ENCODE measurements at regions not wholly inside any gene's neighbourhood (a gene's known extent, or its start where the extent isn't known, plus 50 kb on each side); places are given as distances from the start of the nearest gene placed in this dataset.

DNA sequence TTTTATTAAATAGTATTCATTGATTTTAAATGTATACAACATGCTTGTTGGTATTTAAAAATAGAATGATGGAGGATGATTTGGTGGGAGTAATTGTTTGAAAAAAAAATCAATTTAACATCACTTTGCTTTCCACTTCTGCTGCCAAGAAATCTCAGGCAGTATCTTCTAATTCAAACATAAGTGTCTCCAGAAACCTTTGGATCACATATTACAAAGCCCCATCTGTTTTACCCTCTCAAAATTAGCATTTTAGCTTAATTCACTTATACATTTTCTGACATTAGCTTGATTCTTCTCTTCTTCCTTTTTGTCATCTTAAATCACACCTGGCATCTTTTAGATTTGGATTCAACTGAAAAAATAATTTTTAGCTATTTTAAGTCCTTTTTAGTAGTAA is 72.9 kb upstream of the KMT2C start:
- H3K9me3 Mint-ChIP-seq: no peaks in the 10 kb centered on the region
- no peak overlapping the region for H3K27ac Mint-ChIP-seq
- Histone ChIP-seq H3K4me1 (ENCODE audit: control insufficient read depth, insufficient read depth, low read length) (peaks cover 10% of the 10 kb centered on the region), H3K27ac (ENCODE audit: low read length) (no peak overlapping the region), H3K27me3 (ENCODE audit: control insufficient read depth, insufficient read depth, low read length) (no peaks in the 10 kb centered on the region), H3K4me3 (ENCODE audit: low read length) (no peak overlapping the region), H3K9me3 (ENCODE audit: control insufficient read depth, insufficient read depth, low read length) (no peaks in the 10 kb centered on the region), H3K36me3 (ENCODE audit: control insufficient read depth, insufficient read depth, low read length) (no peaks in the 10 kb centered on the region)
- H3K36me3 Mint-ChIP-seq: no peaks in the 10 kb centered on the region
- no peak for ATAC-seq
- H3K27me3 Mint-ChIP-seq (ENCODE audit: low read depth in 2 of 2): no peaks in the 10 kb centered on the region
- no peak overlapping the region for H3K4me3 Mint-ChIP-seq
- TF ChIP-seq, protein P1, sequence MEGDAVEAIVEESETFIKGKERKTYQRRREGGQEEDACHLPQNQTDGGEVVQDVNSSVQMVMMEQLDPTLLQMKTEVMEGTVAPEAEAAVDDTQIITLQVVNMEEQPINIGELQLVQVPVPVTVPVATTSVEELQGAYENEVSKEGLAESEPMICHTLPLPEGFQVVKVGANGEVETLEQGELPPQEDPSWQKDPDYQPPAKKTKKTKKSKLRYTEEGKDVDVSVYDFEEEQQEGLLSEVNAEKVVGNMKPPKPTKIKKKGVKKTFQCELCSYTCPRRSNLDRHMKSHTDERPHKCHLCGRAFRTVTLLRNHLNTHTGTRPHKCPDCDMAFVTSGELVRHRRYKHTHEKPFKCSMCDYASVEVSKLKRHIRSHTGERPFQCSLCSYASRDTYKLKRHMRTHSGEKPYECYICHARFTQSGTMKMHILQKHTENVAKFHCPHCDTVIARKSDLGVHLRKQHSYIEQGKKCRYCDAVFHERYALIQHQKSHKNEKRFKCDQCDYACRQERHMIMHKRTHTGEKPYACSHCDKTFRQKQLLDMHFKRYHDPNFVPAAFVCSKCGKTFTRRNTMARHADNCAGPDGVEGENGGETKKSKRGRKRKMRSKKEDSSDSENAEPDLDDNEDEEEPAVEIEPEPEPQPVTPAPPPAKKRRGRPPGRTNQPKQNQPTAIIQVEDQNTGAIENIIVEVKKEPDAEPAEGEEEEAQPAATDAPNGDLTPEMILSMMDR (IDR thresholded peaks at IDR 0.05): no peak
- intact Hi-C loops (cut with micrococcal nuclease): no loop called here
- H3K4me1 Mint-ChIP-seq: peaks cover 0 to 6% of the 10 kb centered on the region in 2 donors
- no peak for DNase-seq

DNA sequence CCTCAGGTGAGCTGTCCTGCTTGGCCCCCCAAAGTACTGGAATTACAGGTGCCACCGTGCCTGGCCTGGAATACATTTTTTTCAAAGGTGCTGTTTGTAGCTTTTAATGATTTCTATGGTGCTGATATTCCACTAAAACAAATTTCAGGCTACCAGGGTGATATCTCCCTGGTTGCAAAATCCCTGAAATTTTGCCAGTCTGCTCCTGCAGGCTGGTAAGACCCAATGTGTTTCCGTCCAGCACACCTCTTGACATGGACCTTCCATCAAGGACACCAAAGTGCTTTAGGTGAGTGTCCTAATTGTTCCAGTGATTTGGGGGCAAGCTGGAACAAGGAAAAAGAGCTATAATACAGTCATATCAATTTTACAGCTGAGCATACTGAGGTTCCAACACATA is 69.8 kb upstream of the KMT2C start:
- no peaks in the 10 kb centered on the region for H3K9me3 ChIP-seq (ENCODE audit: control insufficient read depth, insufficient read depth, low read length)
- Mint-ChIP-seq H3K9me3 (no peaks in the 10 kb centered on the region), H3K4me1 (no peaks in the 10 kb centered on the region), H3K4me3 (no peak overlapping the region), H3K27ac (no peak overlapping the region), H3K27me3 (ENCODE audit: low read depth in 2 of 2) (no peaks in the 10 kb centered on the region), H3K36me3 (no peaks in the 10 kb centered on the region)
- H3K4me1 ChIP-seq (ENCODE audit: control insufficient read depth, insufficient read depth, low read length): no peaks in the 10 kb centered on the region
- no peaks in the 10 kb centered on the region for H3K27me3 ChIP-seq (ENCODE audit: control insufficient read depth, insufficient read depth, low read length)
- TF ChIP-seq, protein P1 (IDR thresholded peaks at IDR 0.05): no peak
- intact Hi-C loops (cut with micrococcal nuclease): no loop called here
- ATAC-seq (no peak), DNase-seq (no peak)
- H3K4me3 ChIP-seq (ENCODE audit: low read length): no peak overlapping the region
- H3K36me3 ChIP-seq (ENCODE audit: control insufficient read depth, insufficient read depth, low read length): no peaks in the 10 kb centered on the region
- H3K27ac ChIP-seq (ENCODE audit: low read length): no peak overlapping the region
- 95% methylated on average over 2 of the region's 2 CpGs for WGBS (ENCODE audit: insufficient coverage)

DNA sequence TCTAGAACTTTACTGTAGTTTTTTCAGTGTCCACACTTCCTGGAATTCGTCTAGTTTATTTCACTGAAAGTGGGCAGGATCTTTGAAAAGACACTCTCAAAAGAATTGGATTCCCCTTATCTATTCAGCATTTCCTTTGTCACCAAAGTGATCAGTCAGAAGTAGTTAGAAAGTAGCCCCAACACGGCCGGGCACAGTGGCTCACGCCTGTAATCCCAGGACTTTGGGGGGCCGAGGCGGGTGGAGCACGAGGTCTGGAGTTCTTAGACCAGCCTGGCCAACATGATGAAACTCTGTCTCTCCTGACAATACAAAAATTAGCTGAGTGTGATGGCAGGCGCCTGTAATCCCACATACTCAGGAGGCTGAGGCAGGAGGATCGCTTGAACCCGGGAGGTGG is 69.0 kb upstream of the KMT2C start:
- DNase-seq (no peak), ATAC-seq (no peak)
- intact Hi-C loops (cut with micrococcal nuclease): no loop called here
- no peaks in the 10 kb centered on the region for H3K9me3 Mint-ChIP-seq
- TF ChIP-seq, protein P1 (IDR thresholded peaks at IDR 0.05): no peak
- H3K4me3 Mint-ChIP-seq: no peak overlapping the region
- no peaks in the 10 kb centered on the region for H3K4me1 Mint-ChIP-seq
- Histone ChIP-seq H3K4me3 (ENCODE audit: low read length) (no peak overlapping the region), H3K27ac (ENCODE audit: low read length) (no peak overlapping the region), H3K9me3 (ENCODE audit: control insufficient read depth, insufficient read depth, low read length) (no peaks in the 10 kb centered on the region), H3K27me3 (ENCODE audit: control insufficient read depth, insufficient read depth, low read length) (no peaks in the 10 kb centered on the region), H3K36me3 (ENCODE audit: control insufficient read depth, insufficient read depth, low read length) (no peaks in the 10 kb centered on the region), H3K4me1 (ENCODE audit: control insufficient read depth, insufficient read depth, low read length) (no peaks in the 10 kb centered on the region)
- H3K27me3 Mint-ChIP-seq (ENCODE audit: low read depth in 2 of 2): no peaks in the 10 kb centered on the region
- H3K36me3 Mint-ChIP-seq: no peaks in the 10 kb centered on the region
- H3K27ac Mint-ChIP-seq: no peak overlapping the region
- 88% methylated on average over 10 of the region's 10 CpGs for WGBS (ENCODE audit: insufficient coverage)

DNA sequence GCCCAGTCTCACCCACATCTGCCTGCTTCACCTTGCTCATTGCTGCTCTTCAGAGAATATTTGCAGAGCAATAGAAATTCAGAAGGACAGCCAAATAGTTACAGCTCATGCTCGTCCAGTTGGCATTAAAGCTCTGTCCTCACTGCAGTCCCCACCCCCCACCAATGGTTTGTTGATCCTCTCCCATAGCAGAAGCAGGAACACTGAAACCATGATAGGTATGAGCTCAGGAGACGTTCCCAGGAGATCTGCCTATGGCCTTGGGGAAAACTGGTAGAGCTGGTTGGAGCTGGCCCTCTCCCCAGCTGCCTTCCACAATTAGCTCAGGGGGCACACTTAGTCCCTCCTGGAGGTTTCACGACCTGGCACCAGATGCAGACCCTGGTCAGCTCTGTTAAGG is 68.6 kb upstream of the KMT2C start:
- H3K27ac Mint-ChIP-seq: no peak overlapping the region
- intact Hi-C loops (cut with micrococcal nuclease): no loop called here
- no peaks in the 10 kb centered on the region for H3K27me3 ChIP-seq (ENCODE audit: control insufficient read depth, insufficient read depth, low read length)
- WGBS (ENCODE audit: insufficient coverage): 78% methylated on average over 3 of the region's 3 CpGs
- H3K9me3 ChIP-seq (ENCODE audit: control insufficient read depth, insufficient read depth, low read length): no peaks in the 10 kb centered on the region
- no peak overlapping the region for H3K4me3 ChIP-seq (ENCODE audit: low read length)
- H3K4me1 ChIP-seq (ENCODE audit: control insufficient read depth, insufficient read depth, low read length): no peaks in the 10 kb centered on the region
- H3K9me3 Mint-ChIP-seq: no peaks in the 10 kb centered on the region
- TF ChIP-seq, protein P1 (IDR thresholded peaks at IDR 0.05): no peak
- H3K36me3 ChIP-seq (ENCODE audit: control insufficient read depth, insufficient read depth, low read length): no peaks in the 10 kb centered on the region
- H3K4me3 Mint-ChIP-seq: no peak overlapping the region
- no peaks in the 10 kb centered on the region for H3K36me3 Mint-ChIP-seq
- ATAC-seq (no peak), DNase-seq (no peak)
- no peak overlapping the region for H3K27ac ChIP-seq (ENCODE audit: low read length)
- H3K27me3 Mint-ChIP-seq (ENCODE audit: low read depth in 2 of 2): no peaks in the 10 kb centered on the region
- H3K4me1 Mint-ChIP-seq: no peaks in the 10 kb centered on the region
